A673 (cell line): ENCODE measurements at regions not wholly inside any gene's neighbourhood (a gene's known extent, or its start where the extent isn't known, plus 50 kb on each side); places are given as distances from the start of the nearest gene placed in this dataset.

Experiments
- BruUV-seq: library from RNA; stranded (reverse); fragments of 400-500 nt; replicated peaks from 2 replicates; lab custom pipeline; 2021; lab: Mats Ljungman, UMichigan
- CTCF ChIA-PET: fragments of 300-600 bp; sonication (Branson Sonifier 250); formaldehyde crosslinking; loops from one replicate; lab custom pipeline; 2022; ENCODE audit warnings: antibody characterized with exemption; lab: Charles Lee
- POLR2A ChIA-PET: fragments of 300-600 bp; sonication (Branson Sonifier 250); formaldehyde crosslinking; loops from one replicate; lab custom pipeline; 2022; ENCODE audit warnings: antibody characterized with exemption; ENCODE audit not compliant: low non-redundant PET; lab: Charles Lee
- DNase-seq: peaks from one replicate; pipeline ENCODE4 v3.0.0-alpha.2; 2015; ENCODE audit warnings: low spot score
- H3K27ac ChIP-seq: fragments of 200-600 bp; sonication (generic); 2 replicates; pipeline ENCODE4 v1.5.1; 2016; ENCODE audit warnings: mixed run types, low read depth, mild to moderate bottlenecking, mixed read lengths, antibody characterized with exemption, low read length; ENCODE audit not compliant: poor library complexity, severe bottlenecking
- H3K27me3 ChIP-seq: fragments of 200-600 bp; sonication (generic); replicated peaks from 2 replicates; pipeline ENCODE4 v1.6.1; 2017; ENCODE audit warnings: mixed run types, low read depth, mild to moderate bottlenecking, mixed read lengths, antibody characterized with exemption, low read length; ENCODE audit not compliant: insufficient read depth, poor library complexity
- H3K36me3 ChIP-seq: fragments of 200-600 bp; sonication (generic); 2 replicates; pipeline ENCODE4 v1.6.1; 2016; ENCODE audit warnings: mixed run types, mild to moderate bottlenecking, mixed read lengths, antibody characterized with exemption, low read length; ENCODE audit not compliant: insufficient read depth, poor library complexity, severe bottlenecking
- H3K4me1 ChIP-seq: fragments of 200-600 bp; sonication (generic); 2 replicates; pipeline ENCODE4 v1.6.1; 2017; ENCODE audit warnings: mixed run types, mild to moderate bottlenecking, mixed read lengths, antibody characterized with exemption, low read length; ENCODE audit not compliant: insufficient read depth, poor library complexity, severe bottlenecking
- H3K4me3 ChIP-seq: fragments of 200-600 bp; sonication (generic); 2 replicates; pipeline ENCODE4 v1.5.1; 2016; ENCODE audit warnings: low read depth, mixed run types, mild to moderate bottlenecking, mixed read lengths, low read length; ENCODE audit not compliant: poor library complexity, severe bottlenecking
- H3K9me3 ChIP-seq: fragments of 200-600 bp; sonication (generic); 2 replicates; pipeline ENCODE4 v1.6.1; 2016; ENCODE audit warnings: mixed run types, low read depth, mild to moderate bottlenecking, mixed read lengths, antibody characterized with exemption, low read length; ENCODE audit not compliant: poor library complexity, severe bottlenecking
- EZH2 ChIP-seq: fragments of 200-600 bp; sonication (generic); IDR thresholded peaks from 2 replicates; pipeline ENCODE4 v1.6.1; 2017; ENCODE audit warnings: borderline replicate concordance, low read depth, mild to moderate bottlenecking, mixed read lengths, antibody characterized with exemption, low read length; ENCODE audit not compliant: poor library complexity, severe bottlenecking
- intact Hi-C: fragments of 100-400 bp; cut with micrococcal nuclease; formaldehyde crosslinking; loops from one replicate; pipeline ENCODE4 v1.10.0; 2022; ENCODE audit not compliant: unreplicated experiment
- TF ChIP-seq, protein P1 (sequence below): fragments of 300-800, 200-600 bp; sonication (generic); conservative IDR thresholded peaks from 2 replicates; pipeline ENCODE4 v1.5.1; 2017; ENCODE audit warnings: low read depth, mild to moderate bottlenecking, antibody characterized with exemption, low read length, moderate library complexity, mixed read lengths

DNA sequence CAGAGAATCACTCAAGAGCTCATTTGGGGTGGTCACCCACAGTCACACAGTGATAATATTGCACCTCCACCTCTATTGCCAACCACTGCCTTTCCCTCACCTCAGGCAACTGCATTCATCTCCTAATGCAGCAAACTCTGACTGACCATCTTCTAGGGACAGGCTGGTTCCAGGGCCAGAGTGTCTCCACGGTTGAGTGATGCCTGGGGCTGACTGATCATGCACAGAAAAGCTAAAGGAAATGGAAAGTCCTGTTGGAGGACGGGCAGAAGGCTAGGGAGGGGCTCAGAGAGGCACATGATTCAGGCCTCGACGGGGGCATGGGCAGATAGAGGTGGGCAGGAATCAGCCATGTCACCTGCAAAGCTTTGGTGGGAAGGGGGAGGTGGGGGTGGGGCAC is 127.1 kb upstream of the TNS3 start:
- intact Hi-C loops, result no loop called here
- H3K27ac ChIP-seq, result no peak overlapping the region
- no TSS peak for BruUV-seq
- H3K4me3 ChIP-seq, result no peak overlapping the region
- CTCF ChIA-PET, result no interaction called here
- H3K36me3 ChIP-seq, result no peaks in the 10 kb centered on the region
- no peaks in the 10 kb centered on the region for H3K4me1 ChIP-seq
- DNase-seq, result no peak
- POLR2A ChIA-PET, result no interaction called here
- H3K9me3 ChIP-seq, result no peaks in the 10 kb centered on the region
- TF ChIP-seq EZH2, result no peak
- TF ChIP-seq, protein P1, sequence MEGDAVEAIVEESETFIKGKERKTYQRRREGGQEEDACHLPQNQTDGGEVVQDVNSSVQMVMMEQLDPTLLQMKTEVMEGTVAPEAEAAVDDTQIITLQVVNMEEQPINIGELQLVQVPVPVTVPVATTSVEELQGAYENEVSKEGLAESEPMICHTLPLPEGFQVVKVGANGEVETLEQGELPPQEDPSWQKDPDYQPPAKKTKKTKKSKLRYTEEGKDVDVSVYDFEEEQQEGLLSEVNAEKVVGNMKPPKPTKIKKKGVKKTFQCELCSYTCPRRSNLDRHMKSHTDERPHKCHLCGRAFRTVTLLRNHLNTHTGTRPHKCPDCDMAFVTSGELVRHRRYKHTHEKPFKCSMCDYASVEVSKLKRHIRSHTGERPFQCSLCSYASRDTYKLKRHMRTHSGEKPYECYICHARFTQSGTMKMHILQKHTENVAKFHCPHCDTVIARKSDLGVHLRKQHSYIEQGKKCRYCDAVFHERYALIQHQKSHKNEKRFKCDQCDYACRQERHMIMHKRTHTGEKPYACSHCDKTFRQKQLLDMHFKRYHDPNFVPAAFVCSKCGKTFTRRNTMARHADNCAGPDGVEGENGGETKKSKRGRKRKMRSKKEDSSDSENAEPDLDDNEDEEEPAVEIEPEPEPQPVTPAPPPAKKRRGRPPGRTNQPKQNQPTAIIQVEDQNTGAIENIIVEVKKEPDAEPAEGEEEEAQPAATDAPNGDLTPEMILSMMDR, result no peak
- H3K27me3 ChIP-seq, result no peaks in the 10 kb centered on the region

- DNase-seq, result no peak
- no TSS peak for BruUV-seq
- intact Hi-C loops, result no loop called here
- Histone ChIP-seq H3K4me3 (no peak overlapping the region), H3K27ac (no peak overlapping the region), H3K36me3 (no peaks in the 10 kb centered on the region), H3K27me3 (no peaks in the 10 kb centered on the region), H3K9me3 (no peaks in the 10 kb centered on the region), H3K4me1 (no peaks in the 10 kb centered on the region)
- POLR2A ChIA-PET, result no interaction called here
- TF ChIP-seq, protein P1, result no peak
- no peak for TF ChIP-seq EZH2
- CTCF ChIA-PET, result no interaction called here
Observed at GRCh38 chr7:47707583-47707982, 125.7 kb upstream of the TNS3 start.

GRCh38 chr7:47704936-47705335 is 123.0 kb upstream of the TNS3 start:
- CTCF ChIA-PET, result no interaction called here
- BruUV-seq, result no TSS peak

More at GRCh38 chr7:47704936-47705335, 123.0 kb upstream of the TNS3 start:
- H3K4me1 ChIP-seq, result no peaks in the 10 kb centered on the region
- H3K36me3 ChIP-seq, result no peaks in the 10 kb centered on the region
- no peak overlapping the region for H3K4me3 ChIP-seq
- no peak for DNase-seq
- POLR2A ChIA-PET, result no interaction called here
- H3K9me3 ChIP-seq, result no peaks in the 10 kb centered on the region
- H3K27ac ChIP-seq, result no peak overlapping the region
- no peak for TF ChIP-seq EZH2
- TF ChIP-seq, protein P1, result no peak
- H3K27me3 ChIP-seq, result no peaks in the 10 kb centered on the region
- intact Hi-C loops, result no loop called here
